Mucosa of rectum (tissue), 2 donors: ENCODE measurements at regions not wholly inside any gene's neighbourhood (a gene's known extent, or its start where the extent isn't known, plus 50 kb on each side); places are given as distances from the start of the nearest gene placed in this dataset.

Source experiments
- H3K27ac ChIP-seq, 2 donors: one replicate each; pipeline ENCODE4 v1.7.0; 2013; ENCODE audit warnings: inconsistent platforms in 2 of 2, low read depth in 2 of 2, low read length in 2 of 2
- H3K27me3 ChIP-seq, 2 donors: one replicate each; pipeline ENCODE4 v1.7.0; 2013; ENCODE audit warnings: low read length in 2 of 2; ENCODE audit not compliant: control insufficient read depth in 2 of 2, insufficient read depth in 2 of 2
- H3K36me3 ChIP-seq, 2 donors: one replicate each; pipeline ENCODE4 v1.7.0; 2013; ENCODE audit warnings: low read length in 2 of 2; ENCODE audit not compliant: control insufficient read depth in 2 of 2, insufficient read depth in 2 of 2
- H3K4me1 ChIP-seq, 2 donors: one replicate each; pipeline ENCODE4 v1.7.0; 2013; ENCODE audit warnings: low read length in 2 of 2, mild to moderate bottlenecking in 1 of 2; ENCODE audit not compliant: control insufficient read depth in 2 of 2, insufficient read depth in 2 of 2
- H3K4me3 ChIP-seq, 2 donors: one replicate each; pipeline ENCODE4 v1.7.0; 2013; ENCODE audit warnings: low read length in 2 of 2
- H3K9ac ChIP-seq, 2 donors: one replicate each; pipeline ENCODE4 v1.7.0; 2013; ENCODE audit warnings: low read length in 2 of 2, low read depth in 1 of 2, mild to moderate bottlenecking in 1 of 2
- H3K9me3 ChIP-seq, 2 donors: one replicate each; pipeline ENCODE4 v1.7.0; 2013; ENCODE audit warnings: low read length in 2 of 2; ENCODE audit not compliant: control insufficient read depth in 2 of 2
- donor health status: healthy.
- donor health status: Normal muscosa, but diverticular disease.

- no peak overlapping the region for H3K9ac ChIP-seq
- H3K4me1 ChIP-seq, result no peaks in the 10 kb centered on the region
- no peaks in the 10 kb centered on the region for H3K36me3 ChIP-seq
- no peaks in the 10 kb centered on the region for H3K9me3 ChIP-seq
- H3K27ac ChIP-seq, result no peak overlapping the region
- no peaks in the 10 kb centered on the region for H3K27me3 ChIP-seq
- no peak overlapping the region for H3K4me3 ChIP-seq
Observed at GRCh38 chr12:85504164-85504563, 224.1 kb downstream of the ALX1 start.

GRCh38 chr12:85504624-85505023 lies 224.6 kb downstream of the ALX1 start:
- Histone ChIP-seq H3K9me3 (no peaks in the 10 kb centered on the region), H3K9ac (no peak overlapping the region), H3K27ac (no peak overlapping the region), H3K4me1 (no peaks in the 10 kb centered on the region), H3K4me3 (no peak overlapping the region), H3K36me3 (no peaks in the 10 kb centered on the region), H3K27me3 (no peaks in the 10 kb centered on the region)

GRCh38 chr12:85507456-85507855 lies 227.4 kb downstream of the ALX1 start:
- no peaks in the 10 kb centered on the region for H3K36me3 ChIP-seq
- H3K4me1 ChIP-seq, result no peaks in the 10 kb centered on the region
- no peak overlapping the region for H3K4me3 ChIP-seq
- H3K27ac ChIP-seq, result no peak overlapping the region
- no peaks in the 10 kb centered on the region for H3K27me3 ChIP-seq
- no peaks in the 10 kb centered on the region for H3K9me3 ChIP-seq
- no peak overlapping the region for H3K9ac ChIP-seq

DNA sequence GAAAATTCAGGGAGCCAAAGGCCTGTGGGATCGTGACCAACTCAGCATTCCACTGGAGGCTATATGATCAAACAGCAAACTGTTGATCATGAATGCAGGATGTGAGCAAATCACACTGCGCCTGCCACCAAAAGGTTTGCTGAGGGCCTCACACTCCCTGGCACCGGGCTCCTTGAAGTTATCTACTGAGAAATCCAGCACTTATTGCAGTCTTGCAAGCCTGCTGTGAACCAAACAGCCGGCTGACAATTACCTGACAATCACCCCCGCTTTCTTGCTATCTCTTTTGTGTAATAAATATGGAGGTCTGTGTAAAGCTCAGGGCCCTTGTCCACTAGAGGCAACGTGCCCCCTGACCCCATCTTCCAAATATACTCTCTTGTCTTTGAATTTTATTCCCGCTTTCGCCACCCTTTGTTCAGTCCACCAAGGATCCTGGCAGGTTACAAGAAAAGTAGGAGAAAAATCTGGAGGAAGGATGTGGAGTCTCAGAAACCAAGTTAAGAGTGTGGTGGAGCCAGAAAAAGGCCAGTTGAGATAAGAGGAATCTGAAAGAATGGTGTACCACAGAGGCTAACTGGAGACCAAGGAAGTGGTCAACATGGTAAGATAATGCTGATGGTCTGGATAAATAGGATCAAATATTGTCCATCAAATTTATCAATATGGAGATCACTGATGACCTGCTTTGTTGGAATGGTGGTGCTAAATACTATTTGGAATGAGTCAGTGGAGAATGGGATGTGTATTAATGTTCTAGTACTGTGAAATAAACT lies 229.2 kb downstream of the ALX1 start:
- Histone ChIP-seq H3K36me3 (no peaks in the 10 kb centered on the region), H3K4me3 (no peak overlapping the region), H3K27me3 (no peaks in the 10 kb centered on the region), H3K27ac (no peak overlapping the region), H3K9ac (no peak overlapping the region), H3K9me3 (no peaks in the 10 kb centered on the region), H3K4me1 (no peaks in the 10 kb centered on the region)

- H3K36me3 ChIP-seq, result no peaks in the 10 kb centered on the region
- no peak overlapping the region for H3K4me3 ChIP-seq
- no peaks in the 10 kb centered on the region for H3K27me3 ChIP-seq
- H3K9me3 ChIP-seq, result no peaks in the 10 kb centered on the region
- H3K4me1 ChIP-seq, result no peaks in the 10 kb centered on the region
- no peak overlapping the region for H3K27ac ChIP-seq
- no peak overlapping the region for H3K9ac ChIP-seq
Observed at GRCh38 chr12:85509857-85510256, 229.8 kb downstream of the ALX1 start.

- Histone ChIP-seq H3K4me3 (no peak overlapping the region), H3K9ac (no peak overlapping the region)
Observed at GRCh38 chr12:85516039-85516438, 236.0 kb downstream of the ALX1 start.

GRCh38 chr12:85516667-85517325 lies 236.8 kb downstream of the ALX1 start:
- no peaks in the 10 kb centered on the region for H3K4me1 ChIP-seq
- no peaks in the 10 kb centered on the region for H3K9me3 ChIP-seq
- H3K27ac ChIP-seq, result no peak overlapping the region
- H3K36me3 ChIP-seq, result no peaks in the 10 kb centered on the region
- H3K9ac ChIP-seq, result no peak overlapping the region
- no peak overlapping the region for H3K4me3 ChIP-seq
- no peaks in the 10 kb centered on the region for H3K27me3 ChIP-seq

More at GRCh38 chr12:85516039-85516438, 236.0 kb downstream of the ALX1 start:
- no peak overlapping the region for H3K27ac ChIP-seq
- H3K36me3 ChIP-seq, result no peaks in the 10 kb centered on the region
- H3K27me3 ChIP-seq, result no peaks in the 10 kb centered on the region
- H3K9me3 ChIP-seq, result no peaks in the 10 kb centered on the region
- no peaks in the 10 kb centered on the region for H3K4me1 ChIP-seq

DNA sequence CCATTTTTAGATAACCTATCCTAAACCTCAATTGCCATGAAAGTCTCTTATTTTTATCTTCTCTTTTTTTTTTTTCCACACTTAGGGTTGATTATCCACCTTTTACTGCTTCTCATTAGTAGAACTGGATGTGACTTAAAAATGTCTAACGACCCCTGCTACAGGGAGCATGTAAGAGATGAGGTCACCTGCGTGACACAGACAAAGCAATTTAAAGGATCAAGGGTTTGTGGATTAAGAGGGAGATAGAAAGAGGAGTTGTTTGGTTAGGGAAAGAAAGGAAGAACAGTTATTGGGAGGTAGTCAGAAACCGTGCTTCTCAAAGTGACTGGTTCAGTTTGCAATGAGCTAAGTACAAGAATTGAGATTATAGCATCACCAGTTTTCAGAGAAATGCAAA lies 239.1 kb downstream of the ALX1 start:
- H3K36me3 ChIP-seq, result no peaks in the 10 kb centered on the region

DNA sequence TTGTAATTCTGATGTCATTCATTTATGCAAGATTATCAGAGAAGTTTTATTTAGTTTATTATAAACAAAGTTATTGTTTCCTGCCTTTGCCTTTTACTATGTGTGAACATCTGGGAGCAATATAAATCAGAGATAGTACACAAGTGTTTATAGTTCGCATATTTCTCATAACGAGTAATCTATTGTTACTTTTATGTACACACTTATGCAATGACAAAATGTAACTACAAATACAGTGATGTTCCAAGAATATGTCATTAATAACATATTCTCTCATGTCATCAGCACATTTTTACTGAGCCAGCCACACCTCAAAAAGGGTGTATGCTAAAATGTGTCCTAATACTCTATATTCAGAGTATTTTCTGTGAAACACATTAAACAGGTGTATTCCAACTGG lies 243.2 kb downstream of the ALX1 start:
- no peak overlapping the region for H3K27ac ChIP-seq
- H3K4me1 ChIP-seq, result no peaks in the 10 kb centered on the region
- H3K36me3 ChIP-seq, result no peaks in the 10 kb centered on the region
- no peak overlapping the region for H3K9ac ChIP-seq
- no peaks in the 10 kb centered on the region for H3K9me3 ChIP-seq
- H3K4me3 ChIP-seq, result no peak overlapping the region
- no peaks in the 10 kb centered on the region for H3K27me3 ChIP-seq

More for the DNA sequence above, 239.1 kb downstream of the ALX1 start:
- Histone ChIP-seq H3K4me3 (no peak overlapping the region), H3K4me1 (no peaks in the 10 kb centered on the region), H3K27ac (no peak overlapping the region), H3K9ac (no peak overlapping the region), H3K9me3 (no peaks in the 10 kb centered on the region), H3K27me3 (no peaks in the 10 kb centered on the region)

GRCh38 chr12:85527192-85527591 lies 247.2 kb downstream of the ALX1 start:
- Histone ChIP-seq H3K4me1 (no peaks in the 10 kb centered on the region), H3K9ac (no peak overlapping the region), H3K36me3 (no peaks in the 10 kb centered on the region), H3K9me3 (no peaks in the 10 kb centered on the region), H3K27ac (no peak overlapping the region), H3K27me3 (no peaks in the 10 kb centered on the region), H3K4me3 (no peak overlapping the region)
